C4-2B (cell line): ENCODE measurements at regions not wholly inside any gene's neighbourhood (a gene's known extent, or its start where the extent isn't known, plus 50 kb on each side); places are given as distances from the start of the nearest gene placed in this dataset.

Source experiments
- H3K27ac ChIP-seq: fragments of 450-650 bp; 2 replicates; pipeline ENCODE4 v1.5.1; 2017
- ZFX ChIP-seq: fragments of 450-650 bp; IDR thresholded peaks from 2 replicates; pipeline ENCODE4 v1.6.1; 2017
- TF ChIP-seq, protein P1 (sequence below): fragments of 450-650 bp; conservative IDR thresholded peaks from 2 replicates; pipeline ENCODE4 v1.5.1; 2017; ENCODE audit warnings: mild to moderate bottlenecking

DNA sequence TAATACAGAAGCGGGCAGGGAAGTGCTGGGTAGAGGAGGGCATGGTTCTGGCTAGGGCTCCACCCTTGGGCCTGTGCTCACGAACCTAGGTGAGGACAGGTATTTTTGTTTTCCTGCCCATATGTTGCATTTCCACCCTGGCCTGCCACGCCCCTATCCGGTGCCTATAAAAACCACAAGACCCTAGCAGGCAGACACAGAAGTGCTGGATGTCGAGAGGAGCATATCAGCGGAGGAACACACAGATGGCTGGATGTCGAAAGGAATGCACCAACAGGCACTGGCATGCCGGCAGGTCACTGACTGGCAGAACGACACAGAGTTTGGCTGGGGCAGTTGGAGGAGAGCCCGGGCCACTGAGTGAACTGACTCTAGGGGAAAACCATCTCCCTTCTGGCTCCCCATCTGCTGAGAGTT, 316.6 kb upstream of the BOD1L1 start:
- TF ChIP-seq ZFX: no peak
- TF ChIP-seq, protein P1, sequence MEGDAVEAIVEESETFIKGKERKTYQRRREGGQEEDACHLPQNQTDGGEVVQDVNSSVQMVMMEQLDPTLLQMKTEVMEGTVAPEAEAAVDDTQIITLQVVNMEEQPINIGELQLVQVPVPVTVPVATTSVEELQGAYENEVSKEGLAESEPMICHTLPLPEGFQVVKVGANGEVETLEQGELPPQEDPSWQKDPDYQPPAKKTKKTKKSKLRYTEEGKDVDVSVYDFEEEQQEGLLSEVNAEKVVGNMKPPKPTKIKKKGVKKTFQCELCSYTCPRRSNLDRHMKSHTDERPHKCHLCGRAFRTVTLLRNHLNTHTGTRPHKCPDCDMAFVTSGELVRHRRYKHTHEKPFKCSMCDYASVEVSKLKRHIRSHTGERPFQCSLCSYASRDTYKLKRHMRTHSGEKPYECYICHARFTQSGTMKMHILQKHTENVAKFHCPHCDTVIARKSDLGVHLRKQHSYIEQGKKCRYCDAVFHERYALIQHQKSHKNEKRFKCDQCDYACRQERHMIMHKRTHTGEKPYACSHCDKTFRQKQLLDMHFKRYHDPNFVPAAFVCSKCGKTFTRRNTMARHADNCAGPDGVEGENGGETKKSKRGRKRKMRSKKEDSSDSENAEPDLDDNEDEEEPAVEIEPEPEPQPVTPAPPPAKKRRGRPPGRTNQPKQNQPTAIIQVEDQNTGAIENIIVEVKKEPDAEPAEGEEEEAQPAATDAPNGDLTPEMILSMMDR: no peak
- no peak overlapping the region for H3K27ac ChIP-seq

DNA sequence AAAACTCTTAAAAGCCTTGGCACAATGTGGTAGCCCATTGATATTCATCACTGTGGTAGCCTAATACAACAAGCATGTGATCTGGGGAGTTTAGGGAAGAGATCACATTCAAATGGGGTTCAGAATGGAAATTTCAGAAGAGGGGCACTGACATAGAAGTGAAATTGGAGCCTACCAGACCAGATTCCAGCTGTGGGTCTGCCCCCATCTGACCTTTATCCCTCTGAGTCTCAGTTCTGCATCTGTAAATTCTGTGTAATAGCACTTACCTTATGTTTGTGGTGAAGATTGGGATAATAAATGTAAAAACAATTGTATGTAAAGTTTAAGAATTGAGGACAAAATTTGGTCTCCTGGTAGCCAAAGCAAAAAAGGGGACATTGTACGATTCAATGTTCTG, 320.4 kb upstream of the BOD1L1 start:
- no peak overlapping the region for H3K27ac ChIP-seq
- no peak for TF ChIP-seq ZFX
- TF ChIP-seq, protein P1: no peak

DNA sequence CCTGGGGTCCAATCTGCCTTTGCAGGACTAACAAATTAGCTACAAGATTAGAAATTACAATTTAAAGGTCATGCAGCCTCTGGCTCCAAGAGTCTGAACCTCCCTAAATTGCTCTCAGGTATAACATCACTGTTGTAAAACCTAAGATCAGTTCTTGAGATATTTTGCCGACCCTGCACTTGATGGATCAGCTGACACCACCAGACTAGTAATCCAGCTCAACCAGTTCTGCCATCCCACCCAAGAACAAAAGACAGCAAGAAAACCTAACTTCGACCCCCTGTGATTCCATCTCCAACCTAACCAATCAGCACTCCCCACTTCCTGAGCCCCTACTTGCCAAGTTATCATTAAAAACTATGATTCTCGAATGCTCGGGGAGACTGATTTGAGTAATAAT, 323.0 kb upstream of the BOD1L1 start:
- no peak overlapping the region for H3K27ac ChIP-seq
- TF ChIP-seq, protein P1: no peak

DNA sequence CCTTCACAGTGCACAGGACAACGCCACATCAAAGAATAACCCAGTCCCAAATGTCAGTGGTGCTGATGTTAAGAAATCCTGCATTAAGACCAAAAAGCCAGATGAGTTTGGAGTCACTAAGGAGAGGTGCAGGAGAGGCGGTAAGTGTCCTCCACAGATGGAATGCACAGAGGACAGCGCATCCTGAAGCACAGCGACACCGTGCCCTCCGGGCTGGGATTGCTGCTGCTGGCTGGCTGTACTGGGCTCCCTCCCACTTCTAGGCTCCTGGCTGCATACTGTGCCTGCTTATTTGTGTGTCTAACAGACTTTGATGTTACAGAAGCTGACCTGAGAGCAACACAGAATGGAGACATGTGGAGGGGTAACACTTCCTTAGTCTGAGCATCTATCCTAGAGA, 325.6 kb upstream of the BOD1L1 start:
- no peak overlapping the region for H3K27ac ChIP-seq
- TF ChIP-seq, protein P1: peak; percentile 26
- TF ChIP-seq ZFX: no peak

DNA sequence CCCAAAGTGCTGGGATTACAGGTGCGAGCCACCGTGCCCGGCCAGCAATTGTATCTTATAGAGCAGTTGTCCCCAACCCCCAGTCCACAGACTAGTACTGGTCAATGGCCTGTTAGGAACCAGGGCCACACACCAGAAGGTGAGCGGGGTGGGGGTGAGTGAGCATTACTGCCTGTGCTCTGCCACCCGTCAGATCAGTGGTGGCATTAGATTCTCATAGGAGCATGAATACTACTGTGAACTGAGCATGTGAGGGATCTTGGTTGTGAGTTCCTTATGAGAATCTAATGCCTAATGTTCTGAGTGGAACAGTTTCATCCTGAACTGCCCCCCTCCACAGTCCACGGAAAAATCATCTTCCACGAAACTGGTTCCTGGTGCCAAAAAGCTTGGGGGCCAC, 328.0 kb upstream of the BOD1L1 start:
- no peak for TF ChIP-seq ZFX
- TF ChIP-seq, protein P1: no peak
- H3K27ac ChIP-seq: no peak overlapping the region

DNA sequence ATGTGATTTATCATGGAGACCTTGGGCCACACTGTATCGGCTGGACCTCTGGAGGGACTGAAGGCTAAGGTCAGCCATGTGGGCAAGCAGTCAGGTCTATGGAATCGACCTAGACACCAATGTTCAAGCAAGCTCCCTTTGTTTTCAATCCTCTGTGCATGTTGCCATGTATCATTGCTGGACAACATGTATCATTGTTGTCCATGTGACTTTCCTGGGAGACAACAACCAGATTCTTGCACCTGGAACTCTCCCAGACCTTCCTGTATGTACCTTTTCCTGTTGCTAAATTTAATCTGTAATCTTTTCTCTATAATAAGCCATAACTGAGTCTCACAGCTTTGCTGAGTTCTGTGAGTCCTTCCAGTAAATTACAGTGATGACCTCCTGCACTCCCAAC, 329.4 kb upstream of the BOD1L1 start:
- no peak overlapping the region for H3K27ac ChIP-seq
- TF ChIP-seq, protein P1: no peak
- no peak for TF ChIP-seq ZFX

DNA sequence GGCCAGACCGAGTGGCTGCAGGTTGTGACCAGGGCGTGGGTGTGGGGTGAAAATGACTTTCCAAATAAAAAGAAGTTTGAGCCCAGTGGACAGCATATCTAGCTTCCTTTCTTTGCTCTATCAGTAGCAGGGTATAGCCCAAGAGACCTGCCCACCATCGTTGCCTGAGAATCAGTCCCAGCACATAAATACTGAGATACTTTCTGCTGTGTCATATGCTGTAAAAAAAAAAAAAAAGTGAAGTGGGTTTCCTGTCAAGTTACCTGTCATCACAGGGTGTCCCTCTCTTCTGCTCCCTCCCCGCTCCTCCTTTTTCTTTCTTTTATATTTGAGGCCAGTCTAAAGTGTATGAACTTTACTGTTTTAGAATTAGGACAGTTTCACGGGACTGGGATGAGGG, 330.3 kb upstream of the BOD1L1 start:
- TF ChIP-seq, protein P1: no peak
- no peak for TF ChIP-seq ZFX
- H3K27ac ChIP-seq: no peak overlapping the region
